HG03097 (cell line): ENCODE measurements at regions not wholly inside any gene's neighbourhood (a gene's known extent, or its start where the extent isn't known, plus 50 kb on each side); places are given as distances from the start of the nearest gene placed in this dataset.

Experiments used
- ATAC-seq: cut with Tn5 transposase; IDR thresholded peaks from one replicate; pipeline ENCODE4 v1.9.1; 2021; ENCODE audit not compliant: unreplicated experiment, low FRiP score

GRCh38 chr16:63018581-63019223, 982.5 kb upstream of the CDH8 start:
- ATAC-seq = no peak

GRCh38 chr16:63008688-63009087, 972.5 kb upstream of the CDH8 start:
- ATAC-seq = no peak

- ATAC-seq = no peak
These were observed 969.1 kb upstream of the CDH8 start for GRCh38 chr16:63005356-63005755.

- no peak for ATAC-seq
These were observed 953.2 kb upstream of the CDH8 start for GRCh38 chr16:62989480-62989879.

- ATAC-seq = no peak
These were observed 949.5 kb upstream of the CDH8 start for GRCh38 chr16:62985722-62986121.

GRCh38 chr16:62978451-62978850, 942.2 kb upstream of the CDH8 start:
- ATAC-seq = no peak

GRCh38 chr16:62977876-62978275, 941.6 kb upstream of the CDH8 start:
- ATAC-seq = no peak

- no peak for ATAC-seq
These were observed 938.2 kb upstream of the CDH8 start for GRCh38 chr16:62974424-62974823.

- ATAC-seq = no peak
These were observed 934.6 kb upstream of the CDH8 start for GRCh38 chr16:62970851-62971250.

GRCh38 chr16:62969711-62970318, 933.6 kb upstream of the CDH8 start:
- no peak for ATAC-seq

- no peak for ATAC-seq
These were observed 931.4 kb upstream of the CDH8 start for GRCh38 chr16:62967611-62968010.

GRCh38 chr16:62967163-62967562, 930.9 kb upstream of the CDH8 start:
- no peak for ATAC-seq

- no peak for ATAC-seq
These were observed 930.4 kb upstream of the CDH8 start for GRCh38 chr16:62966626-62967025.

GRCh38 chr16:62965831-62966230, 929.6 kb upstream of the CDH8 start:
- no peak for ATAC-seq

- ATAC-seq = no peak
These were observed 927.6 kb upstream of the CDH8 start for GRCh38 chr16:62963846-62964245.

- no peak for ATAC-seq
These were observed 918.8 kb upstream of the CDH8 start for GRCh38 chr16:62955033-62955349.

- ATAC-seq = no peak
These were observed 918.1 kb upstream of the CDH8 start for GRCh38 chr16:62954144-62955032.

- no peak for ATAC-seq
These were observed 914.1 kb upstream of the CDH8 start for GRCh38 chr16:62950351-62950750.

- no peak for ATAC-seq
These were observed 904.3 kb upstream of the CDH8 start for GRCh38 chr16:62940569-62940968.

- no peak for ATAC-seq
These were observed 903.4 kb upstream of the CDH8 start for GRCh38 chr16:62939687-62940086.

- ATAC-seq = no peak
These were observed 897.7 kb upstream of the CDH8 start for GRCh38 chr16:62933929-62934328.

- no peak for ATAC-seq
These were observed 893.4 kb upstream of the CDH8 start for GRCh38 chr16:62929593-62929992.
